ENCODE measurements at regions not wholly inside any gene's neighbourhood (a gene's known extent, or its start where the extent isn't known, plus 50 kb on each side); places are given as distances from the start of the nearest gene placed in this dataset.
A peak's percentile ranks its signal among the peaks of the same experiment; 100 is the strongest.

GRCh38 chr6:80465513-80465912, 359.0 kb downstream of the BCKDHB start:
- Histone ChIP-seq H3K4me3 (no peak overlapping the region), H3K36me3 (no peaks in the 10 kb centered on the region), H3K9me3 (no peaks in the 10 kb centered on the region), H3K4me1 (no peaks in the 10 kb centered on the region), H3K27me3 (no peaks in the 10 kb centered on the region), H3K27ac (no peak overlapping the region)
- no peak for DNase-seq (ENCODE audit: low spot score in 2 of 2)
- no peak for TF ChIP-seq CTCF (IDR thresholded peaks at IDR 0.05)
- intact Hi-C loops (cut with DNase I) = no loop called here

- Histone ChIP-seq H3K27ac (no peak overlapping the region), H3K36me3 (no peaks in the 10 kb centered on the region), H3K9me3 (no peaks in the 10 kb centered on the region), H3K4me3 (no peak overlapping the region), H3K27me3 (no peaks in the 10 kb centered on the region), H3K4me1 (no peaks in the 10 kb centered on the region)
- intact Hi-C loops (cut with DNase I) = no loop called here
- no peak for TF ChIP-seq CTCF (IDR thresholded peaks at IDR 0.05)
- DNase-seq (ENCODE audit: low spot score in 2 of 2) = no peak
These were observed 358.4 kb downstream of the BCKDHB start for GRCh38 chr6:80464901-80465300.

- Histone ChIP-seq H3K9me3 (no peaks in the 10 kb centered on the region), H3K4me1 (peaks cover 0 to 2% of the 10 kb centered on the region in 2 donors), H3K36me3 (no peaks in the 10 kb centered on the region), H3K27me3 (no peaks in the 10 kb centered on the region), H3K27ac (no peak overlapping the region), H3K4me3 (no peak overlapping the region)
- no peak for TF ChIP-seq CTCF (IDR thresholded peaks at IDR 0.05)
- no peak for DNase-seq (ENCODE audit: low spot score in 2 of 2)
- intact Hi-C loops (cut with DNase I) = no loop called here
These were observed 356.7 kb downstream of the BCKDHB start for GRCh38 chr6:80463197-80463596.

GRCh38 chr6:80460257-80460865, 353.9 kb downstream of the BCKDHB start:
- Histone ChIP-seq H3K4me3 (no peak overlapping the region), H3K9me3 (no peaks in the 10 kb centered on the region), H3K4me1 (peaks cover 4 to 9% of the 10 kb centered on the region in 2 donors), H3K27ac (no peak overlapping the region), H3K27me3 (no peaks in the 10 kb centered on the region), H3K36me3 (no peaks in the 10 kb centered on the region)
- intact Hi-C loops (cut with DNase I) = no loop called here
- no peak for DNase-seq (ENCODE audit: low spot score in 2 of 2)
- no peak for TF ChIP-seq CTCF (IDR thresholded peaks at IDR 0.05)

- intact Hi-C loops (cut with DNase I) = no loop called here
These were observed 351.0 kb downstream of the BCKDHB start for GRCh38 chr6:80457439-80457933.

More at GRCh38 chr6:80457439-80457933, 351.0 kb downstream of the BCKDHB start:
- no peaks in the 10 kb centered on the region for H3K36me3 ChIP-seq
- H3K27ac ChIP-seq = no peak overlapping the region
- H3K4me3 ChIP-seq = no peak overlapping the region
- no peaks in the 10 kb centered on the region for H3K27me3 ChIP-seq
- TF ChIP-seq CTCF (IDR thresholded peaks at IDR 0.05) = no peak
- no peaks in the 10 kb centered on the region for H3K9me3 ChIP-seq
- peaks cover 4 to 9% of the 10 kb centered on the region in 2 donors for H3K4me1 ChIP-seq
- DNase-seq (ENCODE audit: low spot score in 2 of 2) = peak; percentile 33 to 86
